ENCODE measurements at regions not wholly inside any gene's neighbourhood (a gene's known extent, or its start where the extent isn't known, plus 50 kb on each side); places are given as distances from the start of the nearest gene placed in this dataset.

GRCh38 chr5:87061046-87061445 is 206.6 kb upstream of the RASA1 start:
- H3F3A ChIP-seq (replicated peaks; ENCODE audit: low read depth): no peaks in the 10 kb centered on the region
- no peak for DNase-seq (ENCODE audit: low spot score)
- H3K27ac Mint-ChIP-seq: no peak overlapping the region
- H3K4me2 ChIP-seq: no peak overlapping the region
- no peaks in the 10 kb centered on the region for H3K36me3 ChIP-seq (ENCODE audit: insufficient read depth)
- no peaks in the 10 kb centered on the region for H3K79me2 ChIP-seq (replicated peaks; ENCODE audit: insufficient read depth)
- TF ChIP-seq JUNB (IDR thresholded peaks at IDR 0.05; ENCODE audit: unreplicated experiment) (no peak), POLR2AphosphoS5 (IDR thresholded peaks at IDR 0.05; ENCODE audit: low read depth) (no peak), STAT1 (IDR thresholded peaks at IDR 0.05; ENCODE audit: unreplicated experiment) (no peak), ZNF331 (CRISPR knock-in tag; IDR thresholded peaks at IDR 0.05; ENCODE audit: low read depth) (no peak), ETS1 (IDR thresholded peaks at IDR 0.05) (no peak), ZNF114 (CRISPR knock-in tag; IDR thresholded peaks at IDR 0.05) (no peak), REST (IDR thresholded peaks at IDR 0.05; ENCODE audit: unreplicated experiment) (no peak), EZH2 (IDR thresholded peaks at IDR 0.05; ENCODE audit: low read depth, unreplicated experiment) (no peak), CTCF (conservative IDR thresholded peaks at IDR 0.05; ENCODE audit: low read depth in 2 of 2) (no peak), ZNF462 (CRISPR knock-in tag; IDR thresholded peaks at IDR 0.05) (no peak), CREB1 (CRISPR knock-in tag; IDR thresholded peaks at IDR 0.05; ENCODE audit: low read depth) (no peak), NANOG (IDR thresholded peaks at IDR 0.05; ENCODE audit: borderline replicate concordance) (no peak), EZH2phosphoT487 (IDR thresholded peaks at IDR 0.05; ENCODE audit: unreplicated experiment) (no peak)
- no peak overlapping the region for H2AFZ ChIP-seq
- H3K9me3 Mint-ChIP-seq: peaks cover 13% of the 10 kb centered on the region; the same call in 2 of the 3 replicates
- no peak overlapping the region for H3K4me3 ChIP-seq
- H3K27me3 Mint-ChIP-seq (ENCODE audit: insufficient read depth, low read depth, poor library complexity): no peaks in the 10 kb centered on the region
- H3K4me1 Mint-ChIP-seq: no peaks in the 10 kb centered on the region
- H3K4me3 Mint-ChIP-seq: no peak overlapping the region
- no peaks in the 10 kb centered on the region for H3K36me3 Mint-ChIP-seq (ENCODE audit: low read depth)
- ATAC-seq: no peak
- no peaks in the 10 kb centered on the region for H3K4me1 ChIP-seq (ENCODE audit: insufficient read depth)
- H3K27me3 ChIP-seq (ENCODE audit: insufficient read depth): no peaks in the 10 kb centered on the region
- H4K20me1 ChIP-seq (replicated peaks; ENCODE audit: insufficient read depth): no peaks in the 10 kb centered on the region
- H3K9me2 ChIP-seq (ENCODE audit: insufficient read depth): peaks cover 8% of the 10 kb centered on the region; the same call in 1 of the 2 replicates
- no peak overlapping the region for H3K27ac ChIP-seq (ENCODE audit: low read depth)

All from GM23338 (cell line).